T-helper 1 cell treated with Interleukin-12 subunit alpha and Interleukin-12 subunit beta and Interleukin-4 antibody, amounts not matched to agents 30 μg/mL and 1 μg/mL, for 36 hours (primary cell): ENCODE measurements at regions not wholly inside any gene's neighbourhood (a gene's known extent, or its start where the extent isn't known, plus 50 kb on each side); places are given as distances from the start of the nearest gene placed in this dataset.

Experiments
- H3K27ac Mint-ChIP-seq: one replicate; pipeline ENCODE4 v1.8.0; 2021; ENCODE audit warnings: mild to moderate bottlenecking, mixed read lengths
- H3K27me3 Mint-ChIP-seq: one replicate; pipeline ENCODE4 v1.8.0; 2021; ENCODE audit warnings: low read depth, mixed read lengths
- H3K36me3 Mint-ChIP-seq: one replicate; pipeline ENCODE4 v1.8.0; 2021; ENCODE audit warnings: low read depth, mixed read lengths
- H3K4me1 Mint-ChIP-seq: one replicate; pipeline ENCODE4 v1.8.0; 2021; ENCODE audit warnings: low read depth, mixed read lengths
- H3K4me3 Mint-ChIP-seq: one replicate; pipeline ENCODE4 v1.8.0; 2021; ENCODE audit warnings: mild to moderate bottlenecking, moderate library complexity, mixed read lengths
- H3K9me3 Mint-ChIP-seq: one replicate; pipeline ENCODE4 v1.8.0; 2021; ENCODE audit warnings: mixed read lengths

DNA sequence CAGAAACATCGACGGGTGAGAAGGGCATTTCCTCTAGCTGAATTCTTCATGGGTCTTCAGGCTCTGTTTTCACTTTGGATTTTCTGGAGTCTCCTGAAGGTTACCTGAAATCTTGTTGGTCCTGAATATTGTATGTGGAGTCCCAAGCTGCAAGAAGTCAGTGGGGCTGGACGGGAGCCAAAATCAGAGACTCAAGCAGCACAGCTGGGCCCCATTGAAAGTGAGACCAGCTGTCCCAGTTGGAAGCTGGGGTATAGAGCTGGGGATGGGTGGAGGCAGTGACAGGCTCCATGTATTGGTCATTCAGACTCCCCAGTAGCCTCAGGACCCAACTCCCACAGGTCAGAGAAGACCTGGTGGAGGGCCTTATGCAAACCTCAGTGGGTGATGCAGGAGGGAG is 111.3 kb upstream of the MLN start:
- H3K9me3 Mint-ChIP-seq = no peaks in the 10 kb centered on the region
- peak overlapping the region; percentile 65 for H3K27ac Mint-ChIP-seq
- H3K27me3 Mint-ChIP-seq = no peaks in the 10 kb centered on the region
- no peaks in the 10 kb centered on the region for H3K36me3 Mint-ChIP-seq
- H3K4me3 Mint-ChIP-seq = peak overlapping the region; percentile 44
- H3K4me1 Mint-ChIP-seq = peaks cover 29% of the 10 kb centered on the region

DNA sequence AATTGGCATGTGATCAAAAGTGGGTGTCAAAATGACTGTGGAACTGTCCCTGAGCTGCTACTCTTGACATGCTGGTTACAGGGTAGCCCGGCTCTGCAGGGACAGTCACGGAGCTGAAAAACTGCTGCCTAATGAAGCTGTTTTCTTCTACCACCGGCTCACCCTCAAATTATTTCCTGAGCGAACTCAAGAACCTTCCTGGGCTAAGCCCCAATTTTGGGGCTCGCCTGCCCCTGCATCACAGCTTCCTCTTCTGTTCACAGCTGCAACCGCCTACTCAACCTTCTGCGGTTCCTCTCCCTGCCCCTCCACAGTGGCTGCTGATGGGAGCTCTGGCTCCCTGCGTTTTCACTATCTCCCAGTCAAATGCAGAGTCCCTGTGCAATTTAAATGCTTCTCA is 110.8 kb upstream of the MLN start:
- no peaks in the 10 kb centered on the region for H3K9me3 Mint-ChIP-seq
- H3K27ac Mint-ChIP-seq = peak overlapping the region; percentile 65
- peak overlapping the region; percentile 44 for H3K4me3 Mint-ChIP-seq
- H3K36me3 Mint-ChIP-seq = no peaks in the 10 kb centered on the region
- H3K4me1 Mint-ChIP-seq = peaks cover 32% of the 10 kb centered on the region
- H3K27me3 Mint-ChIP-seq = no peaks in the 10 kb centered on the region

DNA sequence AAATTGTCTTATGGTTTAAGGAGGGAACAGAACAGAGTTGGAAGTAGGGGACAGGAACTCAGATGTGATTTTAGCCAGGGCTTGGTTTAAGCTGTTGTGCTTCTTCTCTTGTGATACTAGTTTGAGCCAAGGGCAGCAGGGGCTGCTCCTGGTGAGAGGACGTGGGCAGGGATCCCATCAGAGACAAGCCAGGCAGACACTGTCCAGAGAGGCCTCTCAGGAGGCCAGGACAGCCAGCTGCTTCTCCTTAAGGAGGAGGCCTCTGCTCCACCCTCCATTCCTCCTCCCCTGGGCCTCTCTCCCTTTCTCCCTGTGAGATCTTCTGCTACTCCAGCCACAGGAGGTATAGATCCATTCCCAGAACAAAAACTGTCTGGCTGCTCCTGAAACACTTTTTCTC is 108.4 kb upstream of the MLN start:
- H3K4me3 Mint-ChIP-seq = no peak overlapping the region
- no peak overlapping the region for H3K27ac Mint-ChIP-seq
- H3K9me3 Mint-ChIP-seq = no peaks in the 10 kb centered on the region
- no peaks in the 10 kb centered on the region for H3K36me3 Mint-ChIP-seq
- H3K4me1 Mint-ChIP-seq = peaks cover 43% of the 10 kb centered on the region
- H3K27me3 Mint-ChIP-seq = no peaks in the 10 kb centered on the region

DNA sequence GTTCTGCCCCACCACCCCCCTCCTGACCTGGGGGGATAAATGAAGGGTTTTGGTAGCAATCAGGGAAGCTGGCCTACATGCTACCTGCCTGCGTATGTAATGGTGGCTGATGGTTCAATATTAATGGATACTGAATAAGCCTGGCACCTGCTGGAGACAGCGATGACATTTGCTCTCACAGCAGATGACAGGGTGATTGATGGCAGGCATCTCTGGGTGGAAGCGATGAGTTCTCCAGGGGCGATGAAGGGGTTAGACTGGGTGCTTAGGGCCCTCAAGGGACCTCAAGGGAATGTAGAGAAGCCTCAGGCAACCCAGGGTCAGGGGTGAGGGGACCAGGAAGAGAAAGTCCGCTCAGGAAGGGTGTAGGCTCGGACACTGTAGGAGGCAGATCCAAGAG is 107.7 kb upstream of the MLN start:
- Mint-ChIP-seq H3K27ac (no peak overlapping the region), H3K4me1 (peaks cover 50% of the 10 kb centered on the region), H3K9me3 (no peaks in the 10 kb centered on the region), H3K36me3 (peaks cover 2% of the 10 kb centered on the region), H3K4me3 (no peak overlapping the region), H3K27me3 (no peaks in the 10 kb centered on the region)

DNA sequence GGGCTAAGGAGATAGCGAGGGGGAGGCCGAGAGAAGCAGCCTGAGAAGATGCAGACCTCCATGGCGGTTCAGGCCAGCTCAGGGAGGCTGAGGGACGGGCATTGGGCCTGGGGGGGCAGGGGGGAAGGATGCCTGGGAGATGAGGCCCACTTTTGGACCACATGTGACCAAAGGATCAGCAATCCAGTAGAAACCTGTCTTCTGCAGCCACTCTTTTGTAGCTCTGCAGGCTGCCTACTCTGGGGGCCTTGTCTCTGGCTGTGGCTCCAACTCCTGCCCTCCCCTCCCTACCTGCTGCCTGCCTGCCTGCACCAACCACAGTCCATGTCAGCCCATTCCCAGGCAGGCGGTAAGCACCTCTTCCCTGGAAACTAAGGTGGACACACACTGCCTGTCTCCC is 106.8 kb upstream of the MLN start:
- no peaks in the 10 kb centered on the region for H3K9me3 Mint-ChIP-seq
- no peak overlapping the region for H3K4me3 Mint-ChIP-seq
- H3K36me3 Mint-ChIP-seq = peaks cover 2% of the 10 kb centered on the region
- no peaks in the 10 kb centered on the region for H3K27me3 Mint-ChIP-seq
- H3K27ac Mint-ChIP-seq = no peak overlapping the region
- peaks cover 55% of the 10 kb centered on the region for H3K4me1 Mint-ChIP-seq

DNA sequence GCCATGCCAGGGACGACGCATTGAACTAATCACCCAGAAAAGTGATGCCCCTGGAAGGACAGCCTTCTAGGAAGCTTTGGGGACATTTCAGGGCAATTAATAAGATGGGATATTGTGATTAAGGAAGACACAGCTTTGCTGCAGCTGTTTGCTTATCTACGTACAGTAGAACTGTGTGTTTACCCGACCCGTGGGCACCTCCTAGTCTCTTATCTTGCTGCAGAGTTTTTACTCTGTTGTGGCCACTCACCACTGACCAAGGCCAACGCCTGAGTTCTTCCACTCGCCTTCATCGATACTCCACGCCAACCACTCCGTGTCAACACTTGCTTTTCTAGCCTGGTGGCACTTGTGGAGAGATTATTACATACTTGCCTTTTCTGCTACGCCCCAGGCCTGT is 105.9 kb upstream of the MLN start:
- no peaks in the 10 kb centered on the region for H3K27me3 Mint-ChIP-seq
- peak overlapping the region; percentile 38 for H3K27ac Mint-ChIP-seq
- peaks cover 55% of the 10 kb centered on the region for H3K4me1 Mint-ChIP-seq
- H3K36me3 Mint-ChIP-seq = peaks cover 2% of the 10 kb centered on the region
- no peak overlapping the region for H3K4me3 Mint-ChIP-seq
- no peaks in the 10 kb centered on the region for H3K9me3 Mint-ChIP-seq

DNA sequence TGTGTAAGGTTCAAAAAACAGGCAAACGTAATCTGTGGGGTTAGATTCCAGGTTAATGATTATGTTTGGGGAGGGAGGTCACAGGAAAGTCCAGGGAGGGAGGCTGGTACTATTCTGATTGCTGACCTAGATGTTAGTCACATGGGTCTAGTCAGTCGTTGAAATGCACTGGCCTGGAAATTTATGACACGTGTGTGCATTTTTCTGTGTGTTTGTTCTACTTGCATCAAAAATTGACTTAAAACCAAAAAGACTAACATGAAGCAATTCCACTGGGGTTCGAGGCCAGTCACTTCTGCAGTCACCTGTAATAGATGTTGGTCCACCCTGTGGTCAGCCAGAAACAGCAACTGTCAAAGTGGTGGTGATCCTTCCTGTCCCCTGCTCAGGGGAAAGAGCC is 104.2 kb upstream of the MLN start:
- Mint-ChIP-seq H3K4me1 (peaks cover 61% of the 10 kb centered on the region), H3K27me3 (no peaks in the 10 kb centered on the region), H3K4me3 (no peak overlapping the region), H3K36me3 (peaks cover 2% of the 10 kb centered on the region), H3K9me3 (no peaks in the 10 kb centered on the region), H3K27ac (no peak overlapping the region)

DNA sequence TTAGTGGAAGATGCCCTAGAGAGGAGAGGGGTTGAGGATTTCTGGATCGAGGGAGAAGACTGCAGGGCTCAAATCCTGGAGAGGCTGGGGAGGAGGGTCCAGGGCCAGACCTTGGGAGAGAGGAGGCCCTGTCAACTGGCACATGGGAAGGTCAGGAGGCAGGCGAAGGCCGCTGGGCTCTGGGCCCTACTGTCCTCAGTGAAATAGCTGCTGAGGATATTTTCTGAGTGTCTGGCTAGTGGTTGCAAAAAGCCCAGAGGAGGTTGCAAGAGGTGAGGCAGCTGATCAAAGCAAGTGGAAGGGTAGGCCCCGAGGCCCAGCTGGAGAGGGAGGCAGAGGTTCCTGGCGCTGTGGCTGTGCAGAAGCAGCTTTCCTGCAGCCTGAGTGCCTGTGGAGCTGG is 103.4 kb upstream of the MLN start:
- Mint-ChIP-seq H3K27ac (peak overlapping the region; percentile 97), H3K4me1 (peaks cover 64% of the 10 kb centered on the region), H3K9me3 (no peaks in the 10 kb centered on the region), H3K36me3 (peaks cover 3% of the 10 kb centered on the region), H3K4me3 (peak overlapping the region; percentile 9), H3K27me3 (no peaks in the 10 kb centered on the region)

DNA sequence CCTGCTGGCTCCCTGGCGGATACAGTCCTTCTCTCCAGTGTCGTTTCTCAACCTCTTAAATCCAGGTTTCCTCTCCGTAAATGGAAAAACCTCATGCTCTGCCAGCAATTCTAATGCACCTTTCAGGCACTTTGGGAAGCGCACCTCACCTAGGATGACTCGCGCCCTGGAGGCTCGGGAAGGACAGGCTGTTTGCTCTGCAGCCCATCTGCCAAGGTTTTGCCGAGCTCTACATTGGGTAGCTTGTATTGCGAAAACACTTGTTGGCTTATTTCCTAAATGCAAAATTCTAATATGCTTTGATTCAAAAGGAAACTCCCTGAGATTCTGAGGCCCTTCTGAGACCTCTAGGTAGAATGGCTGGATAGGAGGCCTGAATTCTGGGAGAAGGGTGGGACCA is 102.6 kb upstream of the MLN start:
- Mint-ChIP-seq H3K27ac (peak overlapping the region; percentile 97), H3K27me3 (no peaks in the 10 kb centered on the region), H3K4me3 (peak overlapping the region; percentile 76), H3K36me3 (peaks cover 6% of the 10 kb centered on the region), H3K9me3 (no peaks in the 10 kb centered on the region), H3K4me1 (peaks cover 71% of the 10 kb centered on the region)

DNA sequence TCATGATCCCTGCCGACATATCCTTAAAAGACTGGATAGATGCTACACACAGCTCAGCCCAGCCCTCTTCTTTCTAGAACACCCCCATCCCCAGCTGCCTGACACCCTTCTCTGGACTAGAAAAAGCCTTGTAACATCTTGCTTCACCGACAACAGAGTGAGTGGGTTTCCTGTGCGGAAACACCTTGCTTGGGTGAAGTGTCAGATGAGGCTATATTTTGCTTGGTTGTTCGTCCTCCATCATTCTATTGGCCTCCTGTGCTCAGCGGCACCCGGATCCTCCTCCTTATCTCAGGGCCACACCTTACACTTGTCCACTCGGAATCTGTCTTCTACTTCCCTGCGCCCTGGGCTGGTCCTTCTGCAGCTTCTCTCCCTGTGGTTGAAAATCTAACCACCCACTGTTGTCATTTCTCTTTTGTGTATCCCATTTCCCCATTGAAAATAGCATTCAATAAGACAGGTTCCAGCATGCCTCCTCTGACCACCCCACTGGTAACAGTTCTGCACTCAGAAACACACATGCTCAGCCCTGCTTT is 101.3 kb upstream of the MLN start:
- H3K36me3 Mint-ChIP-seq = peaks cover 6% of the 10 kb centered on the region
- no peaks in the 10 kb centered on the region for H3K9me3 Mint-ChIP-seq
- H3K27me3 Mint-ChIP-seq = no peaks in the 10 kb centered on the region
- peak overlapping the region; percentile 76 for H3K4me3 Mint-ChIP-seq
- peak overlapping the region; percentile 97 for H3K27ac Mint-ChIP-seq
- H3K4me1 Mint-ChIP-seq = peaks cover 76% of the 10 kb centered on the region

DNA sequence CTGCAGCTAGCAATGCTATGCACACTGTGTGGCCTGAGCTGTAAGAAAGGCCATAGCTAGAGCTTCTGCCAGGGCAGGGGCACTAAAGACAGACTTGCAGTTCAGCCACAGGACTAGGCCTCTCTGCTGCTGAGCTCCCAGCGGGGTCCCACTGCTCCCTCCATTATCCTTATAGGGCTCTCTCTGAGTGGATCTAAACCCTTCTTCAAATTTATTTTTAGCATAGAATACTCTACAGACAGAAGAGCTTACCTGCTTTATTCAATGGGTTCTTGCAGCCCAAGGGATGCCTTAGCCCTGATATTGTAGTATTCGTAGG is 100.9 kb upstream of the MLN start:
- H3K4me3 Mint-ChIP-seq = peak overlapping the region; percentile 76
- no peaks in the 10 kb centered on the region for H3K9me3 Mint-ChIP-seq
- H3K4me1 Mint-ChIP-seq = peaks cover 72% of the 10 kb centered on the region
- peaks cover 6% of the 10 kb centered on the region for H3K36me3 Mint-ChIP-seq
- H3K27ac Mint-ChIP-seq = peak overlapping the region; percentile 97
- H3K27me3 Mint-ChIP-seq = no peaks in the 10 kb centered on the region

DNA sequence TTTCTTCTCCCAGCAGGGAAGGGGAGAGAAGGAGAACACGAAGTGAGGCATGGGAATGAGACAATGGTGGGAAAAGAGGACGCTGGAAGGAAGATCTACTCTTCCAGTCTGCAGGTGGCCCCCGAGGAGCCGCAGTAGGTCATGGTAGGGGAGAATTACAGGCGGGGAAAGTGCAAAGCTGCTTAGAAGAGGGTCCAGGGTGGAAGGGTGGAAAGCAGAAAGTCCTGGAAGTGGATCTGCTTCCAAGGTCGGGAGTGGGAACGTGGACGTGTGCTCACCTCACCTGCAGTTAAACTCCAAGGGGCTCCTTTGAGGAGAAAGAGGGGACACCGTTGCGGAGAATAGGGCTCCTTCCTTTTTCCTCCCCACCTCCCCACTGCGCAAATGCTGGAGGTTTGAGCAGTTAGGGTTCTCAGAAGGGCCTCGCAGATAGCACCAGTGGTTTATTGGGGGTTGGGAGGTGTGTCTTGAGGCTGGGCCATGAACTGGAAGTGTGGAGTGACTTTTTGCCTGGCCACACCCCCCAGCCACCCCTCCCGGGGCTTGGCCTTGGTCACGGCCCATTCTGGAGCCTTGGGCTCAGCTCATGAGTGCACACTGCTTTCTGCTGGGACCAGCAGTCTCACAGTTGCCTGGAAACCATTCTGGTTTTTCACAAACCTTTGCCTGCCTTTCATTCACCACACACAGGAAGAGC is 100.4 kb upstream of the MLN start:
- Mint-ChIP-seq H3K9me3 (no peaks in the 10 kb centered on the region), H3K4me1 (peaks cover 72% of the 10 kb centered on the region), H3K36me3 (peaks cover 6% of the 10 kb centered on the region), H3K27ac (peak overlapping the region; percentile 97), H3K4me3 (peak overlapping the region; percentile 76), H3K27me3 (no peaks in the 10 kb centered on the region)

DNA sequence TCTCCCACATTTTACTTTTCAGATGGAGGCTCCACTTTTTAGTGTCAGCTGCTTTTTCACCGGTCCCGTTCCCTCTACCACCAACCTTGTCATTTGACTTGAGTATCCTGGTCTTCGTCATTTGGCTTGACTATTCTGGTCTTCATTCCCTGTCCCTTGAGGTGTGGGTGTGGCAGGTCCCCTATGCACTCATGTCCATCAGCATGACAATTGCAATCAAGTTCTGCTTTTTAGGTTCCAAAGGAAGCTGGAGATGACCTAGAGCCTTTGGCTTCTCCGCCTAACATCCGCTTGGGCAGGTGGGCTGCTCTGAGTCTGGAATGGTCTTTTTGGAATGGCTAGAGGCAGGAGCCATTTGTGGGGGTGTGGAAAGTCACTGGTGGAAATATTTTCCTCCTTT is 99.8 kb upstream of the MLN start:
- H3K9me3 Mint-ChIP-seq = no peaks in the 10 kb centered on the region
- H3K4me1 Mint-ChIP-seq = peaks cover 72% of the 10 kb centered on the region
- peak overlapping the region; percentile 76 for H3K4me3 Mint-ChIP-seq
- H3K27ac Mint-ChIP-seq = peak overlapping the region; percentile 97
- H3K27me3 Mint-ChIP-seq = no peaks in the 10 kb centered on the region
- H3K36me3 Mint-ChIP-seq = peaks cover 6% of the 10 kb centered on the region

DNA sequence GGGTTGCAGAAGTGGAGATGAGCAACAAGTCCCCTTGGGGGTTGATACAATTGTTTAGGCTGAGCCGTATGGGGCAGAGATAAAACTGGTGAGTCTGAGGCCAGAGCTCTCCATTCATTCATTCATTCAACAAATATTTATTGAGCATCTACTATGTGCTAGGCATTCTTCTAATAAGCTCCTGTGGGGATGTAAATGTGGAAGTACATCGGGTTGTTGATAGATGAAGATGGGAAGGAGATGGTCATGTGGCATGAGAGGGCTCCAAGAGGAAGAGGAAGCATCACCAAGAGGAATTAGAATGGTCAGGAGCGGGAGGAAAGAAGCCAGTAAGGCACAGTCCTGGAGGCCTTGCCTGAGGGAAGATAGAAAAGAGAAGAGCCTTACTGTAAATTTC is 98.7 kb upstream of the MLN start:
- H3K27ac Mint-ChIP-seq = peak overlapping the region; percentile 84
- no peaks in the 10 kb centered on the region for H3K27me3 Mint-ChIP-seq
- H3K4me3 Mint-ChIP-seq = peak overlapping the region; percentile 41
- peaks cover 77% of the 10 kb centered on the region for H3K4me1 Mint-ChIP-seq
- H3K36me3 Mint-ChIP-seq = peaks cover 6% of the 10 kb centered on the region
- H3K9me3 Mint-ChIP-seq = no peaks in the 10 kb centered on the region

DNA sequence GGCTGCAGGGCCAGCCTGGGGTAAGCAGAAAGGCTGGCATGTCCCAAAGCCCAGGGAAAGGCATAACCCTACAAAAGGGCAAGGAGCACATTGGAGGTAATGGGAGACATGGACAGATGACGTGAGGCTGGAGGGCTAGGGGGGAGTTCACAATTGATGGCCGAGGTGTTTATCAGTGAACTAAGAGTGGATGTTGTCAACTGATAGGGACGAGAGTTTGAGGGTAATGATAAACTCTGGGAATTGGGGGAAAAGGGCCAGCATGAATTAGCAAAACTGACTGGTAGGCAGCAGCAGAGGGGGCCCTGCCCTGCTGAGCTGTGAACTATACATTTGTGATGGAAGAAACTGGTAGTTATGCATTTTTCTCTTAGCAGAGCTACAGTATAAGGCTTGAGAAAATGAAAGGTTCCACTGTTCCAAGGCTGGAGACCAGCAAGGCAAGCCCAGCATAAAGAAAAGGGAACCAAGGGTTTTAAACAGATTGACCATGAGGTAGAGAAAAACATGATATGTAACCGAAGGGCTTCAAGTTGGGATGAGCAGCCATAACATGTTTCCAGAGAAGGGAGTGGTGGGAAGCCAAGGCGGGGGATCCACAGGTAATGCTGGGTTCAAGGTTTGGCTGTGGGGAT is 98.1 kb upstream of the MLN start:
- Mint-ChIP-seq H3K4me1 (peaks cover 76% of the 10 kb centered on the region), H3K27ac (peak overlapping the region; percentile 0), H3K9me3 (no peaks in the 10 kb centered on the region), H3K27me3 (no peaks in the 10 kb centered on the region), H3K4me3 (peak overlapping the region; percentile 41), H3K36me3 (peaks cover 5% of the 10 kb centered on the region)
